KG1 (cell line): ENCODE measurements at regions not wholly inside any gene's neighbourhood (a gene's known extent, or its start where the extent isn't known, plus 50 kb on each side); places are given as distances from the start of the nearest gene placed in this dataset.

ENCODE experiments used
- DNase-seq: peaks from one replicate; lab custom pipeline; 2025; lab: John Stamatoyannopoulos, UW

DNA sequence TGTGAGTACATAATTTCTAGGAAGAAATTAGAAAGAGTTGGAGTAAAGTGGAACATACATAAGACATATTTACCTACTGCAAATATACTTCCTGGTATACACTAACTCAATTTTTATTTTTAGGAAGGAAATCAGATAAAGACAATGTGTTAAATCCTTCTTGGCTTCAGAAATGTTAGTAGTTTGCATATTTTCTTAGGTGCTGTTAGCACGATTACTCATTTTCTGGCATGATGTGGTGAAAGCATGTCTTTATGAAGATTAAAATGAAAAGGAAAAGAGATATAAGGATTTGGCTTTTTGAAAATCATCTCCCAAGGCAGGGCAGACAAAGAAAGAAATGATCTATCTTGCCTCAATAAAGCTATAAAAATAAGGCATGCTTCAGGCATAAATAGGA, 287.6 kb upstream of the E2F7 start:
- DNase-seq, result no peak

DNA sequence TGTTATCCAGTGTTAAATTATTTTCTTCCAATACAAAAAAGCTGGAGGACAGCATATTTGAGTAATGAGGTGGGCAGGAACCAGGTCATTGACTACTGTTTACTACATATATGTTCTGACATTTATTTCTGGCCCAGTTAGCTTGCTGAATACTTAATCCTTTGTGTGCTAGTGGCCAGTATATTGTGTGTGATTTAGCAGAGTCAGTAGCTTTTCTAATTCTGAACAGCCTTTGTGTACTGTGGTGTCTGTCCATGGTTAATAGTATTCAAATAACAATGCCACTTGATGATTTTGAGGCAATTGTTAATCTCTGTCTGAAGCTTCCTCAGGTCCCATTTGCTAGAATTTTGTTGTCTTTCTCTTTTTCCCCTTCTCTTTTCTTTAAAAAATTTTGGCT, 286.5 kb upstream of the E2F7 start:
- DNase-seq, result no peak

GRCh38 chr12:77349689-77350370, 284.5 kb upstream of the E2F7 start:
- no peak for DNase-seq

- DNase-seq, result no peak
Measured at GRCh38 chr12:77347017-77347416, 281.6 kb upstream of the E2F7 start.

GRCh38 chr12:77345336-77345735, 280.0 kb upstream of the E2F7 start:
- DNase-seq, result no peak

DNA sequence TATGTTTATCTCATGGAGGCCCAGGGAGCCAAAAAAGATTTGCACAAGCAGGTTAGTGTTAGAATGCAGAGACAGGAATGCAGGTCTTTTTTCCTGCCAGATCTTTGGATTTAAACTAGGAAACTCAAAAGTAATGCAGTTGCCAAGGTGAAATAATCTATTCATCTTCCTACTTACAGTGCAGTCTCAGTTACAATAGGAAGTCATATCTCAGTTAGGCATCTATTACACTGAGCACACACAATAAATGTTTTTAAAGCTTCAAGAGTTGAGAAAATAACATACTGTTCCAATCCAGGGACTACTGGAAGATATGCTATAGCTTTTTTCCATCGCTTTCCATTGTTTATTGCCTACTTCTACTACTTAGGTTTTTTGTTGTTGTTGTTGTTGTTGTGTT, 279.3 kb upstream of the E2F7 start:
- no peak for DNase-seq

- no peak for DNase-seq
Measured at GRCh38 chr12:77343291-77343690, 277.9 kb upstream of the E2F7 start.

- DNase-seq, result no peak
Measured at GRCh38 chr12:77342253-77342652, 276.9 kb upstream of the E2F7 start.

- no peak for DNase-seq
Measured at GRCh38 chr12:77339610-77340009, 274.2 kb upstream of the E2F7 start.

DNA sequence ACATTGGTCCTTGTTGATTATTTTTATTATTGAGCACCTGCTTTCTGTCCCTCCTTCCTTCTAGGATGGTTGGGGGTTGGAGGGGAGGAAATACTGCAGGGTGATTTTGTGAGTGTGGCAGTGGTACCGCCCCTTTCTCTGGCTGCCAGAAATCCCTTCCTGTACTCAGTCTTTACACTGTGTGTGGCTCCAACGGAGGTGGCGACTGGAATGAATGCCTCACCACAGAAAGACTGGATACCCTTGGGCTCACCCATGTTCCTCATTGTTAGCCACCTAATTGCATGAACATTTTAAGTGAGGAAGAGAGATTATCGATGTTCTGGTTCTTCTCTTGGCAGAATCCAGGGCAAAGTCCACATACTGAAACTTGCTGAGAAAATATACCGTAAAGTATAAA, 272.0 kb upstream of the E2F7 start:
- no peak for DNase-seq

GRCh38 chr12:77334806-77335205, 269.4 kb upstream of the E2F7 start:
- DNase-seq, result no peak

- no peak for DNase-seq
Measured at GRCh38 chr12:77328326-77328725, 263.0 kb upstream of the E2F7 start.

DNA sequence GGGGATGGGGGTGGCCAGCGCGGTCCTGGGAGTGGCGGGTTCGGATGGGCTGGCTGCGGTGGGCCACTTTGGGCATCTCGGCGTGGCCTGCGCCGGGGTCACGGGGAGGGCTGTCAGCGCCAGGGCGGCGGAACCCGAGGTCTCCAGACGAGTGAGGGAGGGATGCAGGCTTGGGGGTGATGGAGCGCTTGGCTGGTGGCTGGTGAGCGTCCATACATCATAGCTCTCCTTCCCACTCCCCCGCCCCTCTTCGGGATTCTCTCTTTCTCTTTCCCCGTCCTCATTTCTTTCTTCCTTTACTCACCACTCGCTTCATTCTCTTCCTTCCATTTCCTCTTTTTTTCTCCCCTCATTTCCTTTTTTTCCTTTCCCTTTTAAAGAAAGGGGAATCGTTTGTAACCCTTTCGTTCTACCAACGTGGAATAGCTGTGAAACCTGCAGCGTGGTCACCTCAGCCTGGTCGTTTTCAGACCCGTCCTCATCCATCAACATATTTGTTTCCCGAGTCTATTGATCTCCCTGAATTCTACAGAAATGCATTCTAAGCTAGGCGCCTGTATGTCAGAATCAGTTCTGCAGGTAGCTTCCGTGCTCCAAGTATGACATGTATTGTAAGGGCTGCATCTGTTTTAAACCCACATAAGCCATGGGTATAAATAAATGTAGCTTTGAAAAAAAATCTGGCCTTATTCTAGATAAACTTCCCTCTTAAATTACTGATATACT, 260.3 kb upstream of the E2F7 start:
- DNase-seq, result no peak

DNA sequence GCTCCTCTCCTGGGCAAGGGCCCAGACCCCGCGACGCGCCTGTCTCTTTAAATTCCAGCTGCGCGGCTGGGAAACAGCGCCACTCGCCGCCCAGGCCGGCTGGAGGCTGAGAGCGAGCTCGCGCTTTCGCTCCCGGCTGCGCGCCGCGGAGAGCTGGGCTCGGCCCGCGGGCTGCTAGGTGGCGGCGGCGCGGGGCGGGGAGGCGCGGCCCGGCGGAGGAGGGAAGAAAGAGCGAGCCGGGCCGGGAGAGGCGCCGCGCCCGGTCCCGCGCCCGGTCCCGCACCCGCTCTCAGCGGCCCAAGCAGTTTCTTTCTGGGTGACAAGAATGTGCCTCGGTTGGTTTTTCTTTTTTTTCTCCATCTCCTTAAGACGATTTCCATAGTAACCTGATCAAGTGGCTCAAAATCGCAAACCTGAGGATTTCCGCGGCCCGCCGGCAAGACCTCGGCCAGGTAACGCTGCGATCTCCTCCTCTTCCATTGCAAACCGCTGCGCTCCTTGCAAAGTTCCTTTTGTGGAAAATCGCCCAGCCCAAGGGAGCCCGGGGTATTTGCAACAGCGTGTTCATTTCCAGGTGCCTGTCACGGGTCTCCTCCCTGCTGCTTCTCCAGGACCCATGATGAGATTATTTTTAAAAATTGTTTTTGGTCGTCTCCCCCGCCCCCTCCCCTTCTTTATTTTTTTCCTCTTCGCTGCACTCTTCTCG, 259.5 kb upstream of the E2F7 start:
- no peak for DNase-seq

- no peak for DNase-seq
Measured at GRCh38 chr12:77324416-77324762, 259.0 kb upstream of the E2F7 start.

DNA sequence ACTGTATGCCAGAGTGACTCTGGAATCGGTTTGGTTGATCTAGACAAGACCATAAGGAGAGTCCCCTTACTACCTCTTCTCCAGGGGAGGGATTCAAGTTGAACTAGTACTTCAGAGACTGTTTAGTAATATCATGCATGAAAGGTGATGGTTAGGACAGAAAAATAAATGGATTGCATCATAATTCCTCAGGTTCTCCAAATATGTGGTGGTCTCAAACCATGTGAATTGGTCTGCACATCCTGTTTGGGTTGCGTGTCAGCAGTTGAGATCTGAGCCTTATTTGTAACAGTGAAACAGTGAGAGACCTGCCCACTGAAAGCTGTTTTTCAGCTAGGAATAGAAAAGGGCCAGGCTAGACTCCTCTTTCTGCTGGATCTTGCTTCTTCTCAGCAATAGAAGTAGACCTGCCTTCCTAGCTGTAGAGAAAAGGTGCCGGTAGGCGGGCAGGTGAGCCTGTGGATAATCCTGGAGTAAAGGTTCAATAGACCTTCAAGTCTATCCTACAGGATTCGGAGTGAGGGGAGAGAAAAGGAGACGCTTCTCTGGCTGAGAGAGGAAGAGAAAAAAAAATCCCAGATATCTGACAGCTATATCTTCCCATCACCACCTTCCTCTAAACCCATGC, 258.5 kb upstream of the E2F7 start:
- no peak for DNase-seq

DNA sequence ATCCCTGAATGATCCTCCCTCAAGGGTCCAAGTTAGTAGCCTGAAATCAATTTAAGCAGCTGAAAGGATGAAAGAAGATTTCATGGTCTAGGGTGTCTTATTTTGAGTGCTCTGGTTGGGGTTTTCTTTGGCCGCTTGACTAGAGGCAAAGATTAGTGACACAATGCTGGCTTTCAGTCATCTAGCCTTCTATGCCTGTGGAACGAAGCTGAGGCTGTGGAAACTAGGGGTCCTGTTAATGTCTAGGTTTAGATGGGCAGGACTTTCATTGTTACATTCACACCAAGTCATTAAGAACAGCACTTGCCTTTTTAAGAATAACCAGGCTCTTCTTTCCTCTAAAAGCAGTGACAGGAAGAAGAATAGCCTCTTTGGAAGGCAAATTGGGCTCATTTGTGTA, 253.8 kb upstream of the E2F7 start:
- no peak for DNase-seq

- no peak for DNase-seq
Measured at GRCh38 chr12:77315407-77315806, 250.0 kb upstream of the E2F7 start.

DNA sequence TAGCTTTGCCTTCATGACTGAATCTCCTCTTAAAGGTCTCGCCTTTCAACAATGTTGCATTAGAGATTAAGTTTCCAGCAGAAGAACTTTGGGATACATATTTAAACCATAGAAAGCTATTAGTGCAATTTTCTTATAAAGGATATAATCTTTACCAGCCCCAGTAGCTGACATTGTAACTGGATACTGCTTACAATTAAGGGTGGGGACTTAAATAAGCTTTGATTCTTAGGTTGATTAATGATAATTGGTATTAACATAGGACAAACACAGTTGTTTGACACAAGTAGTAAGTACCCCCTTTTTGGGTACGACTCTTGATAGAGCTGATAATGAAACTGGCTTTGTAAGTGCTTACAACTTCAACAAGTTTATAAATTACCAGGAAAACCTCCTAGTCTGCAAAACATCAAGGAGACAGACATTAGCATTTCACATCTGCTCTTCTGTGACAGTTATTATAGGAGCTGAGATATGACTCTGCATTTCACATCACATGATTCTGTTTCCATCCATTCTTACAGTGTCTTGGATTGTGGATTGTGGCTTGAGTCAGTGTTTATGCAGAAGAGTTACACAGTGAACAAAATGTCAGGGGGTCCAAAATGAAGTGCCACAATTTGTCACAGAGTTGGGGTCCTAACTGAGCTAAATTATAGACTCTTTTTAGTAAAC, 249.1 kb upstream of the E2F7 start:
- DNase-seq, result no peak

DNA sequence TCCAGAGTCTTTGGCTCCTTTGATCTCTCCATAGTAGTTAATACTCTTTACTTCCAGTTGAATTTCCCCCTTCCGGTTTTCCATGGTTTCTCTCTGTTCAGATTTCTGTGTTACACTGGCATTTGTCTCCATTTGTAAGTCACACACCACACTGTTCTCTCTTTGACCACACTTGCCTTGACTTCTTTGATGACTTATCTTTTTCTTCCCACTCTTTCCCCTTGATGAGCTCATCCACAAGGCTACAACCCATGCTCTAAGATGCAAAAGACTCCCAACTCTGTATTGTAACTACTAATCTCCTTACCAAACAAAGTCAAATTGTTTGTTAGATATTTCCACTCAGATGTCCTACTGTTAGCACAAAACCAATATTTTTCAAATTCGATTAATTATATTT, 242.7 kb upstream of the E2F7 start:
- DNase-seq, result no peak

- DNase-seq, result no peak
Measured at GRCh38 chr12:77300811-77301210, 235.4 kb upstream of the E2F7 start.

DNA sequence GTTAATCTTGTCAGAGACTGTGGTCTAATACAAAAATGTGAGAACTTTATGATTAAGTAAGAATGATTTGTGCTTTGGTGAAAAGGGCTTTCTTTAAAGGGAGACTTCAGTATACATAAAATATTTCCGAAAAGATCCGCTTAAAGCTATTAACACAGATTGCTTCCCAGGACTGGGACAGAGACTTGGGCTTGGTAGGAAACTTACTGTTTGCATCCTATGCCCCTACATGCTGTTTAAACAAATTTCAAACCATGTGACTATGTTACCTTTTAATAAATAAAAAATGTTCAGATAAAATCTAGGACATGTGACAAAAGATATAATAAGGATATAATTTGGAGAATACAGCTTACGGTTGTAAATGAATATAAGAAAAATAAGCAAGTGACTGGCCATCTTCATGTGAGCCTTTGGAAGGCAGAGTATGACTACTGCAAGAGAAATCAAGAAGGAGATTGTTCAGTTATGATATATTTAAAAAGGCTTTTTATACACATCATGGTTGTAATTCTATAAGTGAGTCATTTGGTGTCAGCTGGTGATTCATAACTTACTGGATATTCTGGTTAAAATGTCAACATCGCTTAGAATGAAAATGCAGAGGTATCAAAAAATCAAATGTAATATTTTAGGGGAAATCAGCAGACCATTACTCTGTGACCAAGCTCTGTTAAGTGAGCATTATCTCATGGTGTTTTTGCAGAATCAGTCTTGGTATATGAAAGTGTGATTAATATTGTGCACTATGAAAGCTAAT, 234.7 kb upstream of the E2F7 start:
- DNase-seq, result no peak
